Transverse colon (tissue), 4 donors: ENCODE measurements at regions not wholly inside any gene's neighbourhood (a gene's known extent, or its start where the extent isn't known, plus 50 kb on each side); places are given as distances from the start of the nearest gene placed in this dataset.

ENCODE experiments used
- EP300 ChIP-seq: sonication (generic); formaldehyde crosslinking; IDR thresholded peaks from one replicate; pipeline ENCODE4 v1.6.1; 2017; ENCODE audit warnings: antibody characterized with exemption, low read depth
- POLR2A ChIP-seq: fragments of 450-650 bp; IDR thresholded peaks from one replicate; pipeline ENCODE4 v1.6.1; 2016; ENCODE audit warnings: antibody characterized with exemption, mild to moderate bottlenecking, moderate library complexity
- POLR2AphosphoS5 ChIP-seq, 3 donors: sonication (generic); formaldehyde crosslinking; IDR thresholded peaks; one replicate each; pipeline ENCODE4 v1.6.1; 2016; ENCODE audit warnings: antibody characterized with exemption in 3 of 3
- TF ChIP-seq, protein P1 (sequence below), 5 experiments: fragments of 200-600 bp in 3 of 5; fragments of 450-650 bp in 2 of 5; sonication (generic) in 3 of 5; IDR thresholded peaks; 1 replicate in 2 of 5; 2 replicates in 3 of 5; pipeline ENCODE4 v1.5.1; 2016 to 2017; ENCODE audit warnings: antibody characterized with exemption in 5 of 5, inconsistent platforms in 3 of 5, mild to moderate bottlenecking in 2 of 5, moderate library complexity in 1 of 5

DNA sequence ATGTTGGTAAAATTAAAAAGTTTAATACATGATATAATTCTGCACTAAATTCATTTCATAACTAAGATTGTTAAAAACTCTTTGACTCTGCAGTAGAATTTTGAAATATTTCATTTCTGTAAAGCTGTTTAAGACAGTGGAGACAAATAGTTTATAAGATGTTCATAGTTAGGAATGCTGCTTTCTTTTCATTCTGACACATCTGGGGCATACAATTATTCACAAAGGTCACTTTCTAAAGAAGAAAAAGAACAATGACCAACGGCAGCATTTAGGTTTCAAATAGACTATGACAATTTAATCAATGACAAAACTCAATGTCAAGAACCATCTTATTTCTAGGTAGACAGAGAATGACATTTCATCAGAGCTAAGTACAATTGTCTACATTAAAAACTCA lies 1422.1 kb downstream of the PCDH9 start:
- TF ChIP-seq, protein P1, sequence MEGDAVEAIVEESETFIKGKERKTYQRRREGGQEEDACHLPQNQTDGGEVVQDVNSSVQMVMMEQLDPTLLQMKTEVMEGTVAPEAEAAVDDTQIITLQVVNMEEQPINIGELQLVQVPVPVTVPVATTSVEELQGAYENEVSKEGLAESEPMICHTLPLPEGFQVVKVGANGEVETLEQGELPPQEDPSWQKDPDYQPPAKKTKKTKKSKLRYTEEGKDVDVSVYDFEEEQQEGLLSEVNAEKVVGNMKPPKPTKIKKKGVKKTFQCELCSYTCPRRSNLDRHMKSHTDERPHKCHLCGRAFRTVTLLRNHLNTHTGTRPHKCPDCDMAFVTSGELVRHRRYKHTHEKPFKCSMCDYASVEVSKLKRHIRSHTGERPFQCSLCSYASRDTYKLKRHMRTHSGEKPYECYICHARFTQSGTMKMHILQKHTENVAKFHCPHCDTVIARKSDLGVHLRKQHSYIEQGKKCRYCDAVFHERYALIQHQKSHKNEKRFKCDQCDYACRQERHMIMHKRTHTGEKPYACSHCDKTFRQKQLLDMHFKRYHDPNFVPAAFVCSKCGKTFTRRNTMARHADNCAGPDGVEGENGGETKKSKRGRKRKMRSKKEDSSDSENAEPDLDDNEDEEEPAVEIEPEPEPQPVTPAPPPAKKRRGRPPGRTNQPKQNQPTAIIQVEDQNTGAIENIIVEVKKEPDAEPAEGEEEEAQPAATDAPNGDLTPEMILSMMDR (IDR thresholded peaks at IDR 0.05), result no peak
- no peak for TF ChIP-seq POLR2A
- no peak for TF ChIP-seq EP300
- TF ChIP-seq POLR2AphosphoS5 (IDR thresholded peaks at IDR 0.05), result no peak
